CD4-positive, alpha-beta T cell treated with Interferon alpha-2 for 1 hour (primary cell): ENCODE measurements at regions not wholly inside any gene's neighbourhood (a gene's known extent, or its start where the extent isn't known, plus 50 kb on each side); places are given as distances from the start of the nearest gene placed in this dataset.

Source experiments
- DNase-seq, 2 donors: peaks; one replicate each; pipeline ENCODE4 v3.0.0-alpha.2; 2020 to 2022

DNA sequence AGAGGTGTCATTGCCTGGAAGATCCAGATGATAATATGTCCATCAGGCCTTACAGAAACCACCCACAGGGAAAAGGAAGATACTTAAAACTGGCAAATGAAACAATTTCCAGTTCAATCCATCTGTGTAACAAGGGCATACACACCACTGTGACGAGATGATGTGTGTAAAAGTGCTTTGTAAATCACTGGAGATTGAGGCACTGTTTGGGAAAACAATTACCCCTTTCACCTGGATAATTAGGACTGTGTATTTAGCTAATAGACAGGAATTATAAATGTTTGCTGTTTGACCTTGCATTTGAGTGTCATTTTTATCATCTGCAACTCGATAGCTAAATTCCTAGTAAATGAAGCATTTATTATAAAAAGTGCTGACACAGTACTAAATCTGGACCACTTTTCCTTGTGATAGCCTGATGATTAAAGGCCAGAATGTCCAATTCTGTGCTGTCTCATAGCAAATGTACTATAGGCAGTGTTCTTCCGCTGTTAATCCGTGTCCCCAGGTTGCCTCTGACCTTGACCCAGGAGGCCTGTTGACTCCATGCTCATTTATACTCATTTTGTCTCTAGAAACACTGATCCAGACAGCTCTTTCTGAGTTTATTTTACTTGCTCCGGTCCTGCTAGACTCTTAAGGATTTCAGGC is 105.8 kb downstream of the LACC1 start:
- DNase-seq: no peak

DNA sequence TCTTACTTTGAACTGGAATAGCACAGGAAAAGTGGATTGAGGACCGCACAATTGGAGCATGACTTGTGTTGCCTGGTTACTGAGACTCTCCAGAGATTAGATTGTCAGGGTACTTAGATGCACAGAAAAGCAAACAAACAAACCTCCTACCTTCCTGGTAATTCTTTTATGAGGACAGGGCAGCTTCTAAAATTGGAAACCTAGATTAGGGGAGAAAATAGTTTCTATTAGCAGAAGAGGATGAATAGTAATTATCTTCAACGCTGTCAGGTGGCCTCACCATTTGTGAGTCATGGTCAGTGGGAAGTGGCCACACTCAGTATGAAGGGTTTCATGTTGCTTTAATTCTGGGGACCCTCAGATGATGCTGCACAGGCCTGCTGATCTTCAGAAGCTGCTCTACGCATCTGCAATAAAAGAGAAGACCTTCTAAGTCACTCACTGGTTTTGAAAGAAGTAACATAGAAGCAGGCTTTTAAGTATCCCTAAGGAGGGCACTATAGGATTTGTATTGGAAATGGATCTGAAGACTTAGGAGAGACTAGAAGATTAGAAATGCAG is 106.8 kb downstream of the LACC1 start:
- DNase-seq: no peak

DNA sequence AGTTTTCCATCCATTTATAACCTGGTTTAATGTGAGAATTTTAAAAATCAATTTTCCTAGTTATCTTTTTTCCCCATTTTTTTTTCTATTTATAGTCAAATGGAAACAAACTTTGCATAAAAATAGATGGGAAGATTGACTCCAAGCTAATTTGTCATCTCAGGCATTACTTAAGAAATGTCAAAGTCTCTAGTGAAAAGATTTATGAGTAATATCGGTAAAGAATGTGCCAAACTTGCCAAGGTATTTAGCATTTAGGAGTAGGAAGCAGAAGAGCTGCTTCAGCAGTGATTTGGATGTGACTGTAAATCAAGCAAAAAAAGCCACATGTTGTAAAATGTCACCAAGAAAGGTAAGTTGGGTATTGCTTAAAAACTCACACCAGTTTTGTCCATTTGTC is 108.6 kb downstream of the LACC1 start:
- no peak for DNase-seq

DNA sequence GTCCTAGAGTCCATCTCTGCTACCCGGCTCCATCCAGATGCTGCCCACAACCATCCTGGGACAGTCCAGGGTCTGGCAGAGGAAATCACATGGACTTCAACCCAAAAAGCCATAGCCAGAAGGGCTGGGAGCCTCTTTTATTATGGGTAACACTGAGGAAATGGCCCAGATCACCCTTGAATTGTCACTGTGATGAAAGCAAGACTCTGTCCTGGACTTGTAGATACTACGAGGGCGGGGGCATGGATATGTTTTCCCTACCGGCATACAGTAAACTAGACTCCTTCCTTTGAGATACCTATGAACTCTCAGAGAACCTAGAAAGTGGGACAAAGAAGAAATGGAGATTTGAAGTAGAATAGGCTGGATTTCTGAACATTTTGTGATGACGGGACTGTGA is 110.3 kb downstream of the LACC1 start:
- no peak for DNase-seq

DNA sequence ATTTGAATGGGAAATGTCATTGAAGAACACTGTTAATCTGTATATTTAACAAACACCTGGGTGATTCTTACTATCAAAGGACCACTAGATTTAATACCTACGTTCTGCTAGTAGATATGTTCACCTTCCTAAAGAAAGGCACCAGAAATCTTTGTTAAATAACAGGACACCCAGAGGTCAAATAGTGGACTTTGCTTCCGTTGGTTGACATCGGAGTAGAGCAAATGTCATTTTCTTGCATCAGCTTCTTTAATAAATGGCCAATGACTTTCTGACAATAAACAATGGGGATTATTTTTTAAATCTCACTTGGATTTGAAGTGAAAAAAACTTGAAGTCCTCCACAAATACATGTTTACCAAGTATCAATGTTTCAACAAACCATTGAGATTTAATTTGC is 111.1 kb downstream of the LACC1 start:
- no peak for DNase-seq

DNA sequence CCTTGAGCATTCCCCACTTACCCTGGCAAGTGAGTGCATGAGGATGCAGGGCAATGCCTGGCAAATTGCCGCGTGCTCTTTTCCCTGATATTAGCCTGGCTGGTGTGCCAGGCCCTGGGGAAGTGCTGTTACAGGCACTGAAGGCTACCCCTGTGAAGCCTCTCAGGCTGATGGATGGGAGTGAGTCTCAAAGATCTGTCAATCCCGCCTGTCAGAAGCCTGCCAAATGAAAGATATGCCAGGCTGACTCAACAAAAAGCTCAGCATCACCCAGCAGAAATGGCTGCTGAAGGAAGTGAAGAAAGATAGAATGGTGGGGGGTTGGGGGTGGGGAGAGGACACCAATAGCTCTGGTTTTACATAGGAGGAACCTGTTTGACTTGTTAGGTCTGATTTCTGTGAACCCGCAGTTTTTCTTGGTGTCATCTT is 112.1 kb downstream of the LACC1 start:
- no peak for DNase-seq

DNA sequence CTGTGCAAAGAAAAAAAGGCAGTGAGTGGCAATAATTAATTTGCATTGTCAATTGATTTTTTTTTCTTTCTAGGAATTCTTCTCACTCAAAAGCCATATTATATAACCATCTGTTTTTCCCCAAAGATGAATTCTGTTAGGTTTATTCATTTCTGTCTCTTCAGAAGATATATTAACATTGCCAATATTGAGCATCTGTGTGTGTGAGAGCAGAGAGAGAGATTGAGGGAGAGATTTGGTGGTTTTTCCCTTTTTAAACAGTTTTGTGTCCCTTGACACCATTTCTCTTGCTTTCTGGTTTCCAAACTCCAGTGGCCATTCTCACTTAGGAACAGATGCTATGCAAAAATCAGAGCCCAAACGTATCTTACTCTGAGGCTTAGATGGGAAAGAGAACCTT is 112.5 kb downstream of the LACC1 start:
- no peak for DNase-seq

DNA sequence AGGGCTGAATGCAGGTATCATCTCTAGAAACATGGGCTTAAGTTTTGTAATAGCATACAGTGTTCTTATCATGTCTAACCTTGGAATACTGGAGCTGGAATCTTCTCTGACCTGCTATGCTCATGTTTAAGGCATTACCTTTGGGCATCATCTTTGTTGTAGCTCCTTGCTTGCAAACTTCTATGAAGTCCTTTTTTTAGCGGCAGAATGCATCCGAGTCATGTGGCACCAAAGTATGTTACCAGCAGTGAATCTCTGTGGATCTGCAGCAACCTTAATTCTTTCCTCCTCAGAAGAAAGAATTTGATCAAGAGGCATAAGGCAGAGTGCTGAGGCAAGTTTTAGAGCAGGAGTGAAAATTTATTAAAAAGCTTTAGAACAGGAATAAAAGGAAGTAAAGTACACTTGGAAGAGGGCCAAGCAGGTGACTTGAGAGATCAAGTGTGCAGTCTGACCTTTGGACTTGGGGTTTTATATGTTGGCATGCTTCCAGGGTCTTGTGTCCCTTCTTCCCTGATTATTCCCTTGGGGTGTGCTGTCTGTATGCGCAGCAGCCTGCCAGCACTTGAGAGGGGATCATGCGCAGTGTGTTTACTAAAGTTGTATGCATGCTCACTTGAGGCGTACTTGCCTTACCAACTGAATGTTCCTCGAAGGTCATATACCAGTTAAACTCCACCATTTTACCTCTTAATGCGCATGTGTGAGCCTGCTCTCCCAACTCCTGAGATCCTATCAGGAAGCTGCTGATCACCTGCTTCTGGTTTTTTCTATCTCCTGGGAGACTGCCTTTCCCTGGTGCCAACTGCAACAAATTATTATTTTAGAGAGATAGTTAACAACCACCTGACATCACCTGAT is 115.5 kb downstream of the LACC1 start:
- DNase-seq: no peak

DNA sequence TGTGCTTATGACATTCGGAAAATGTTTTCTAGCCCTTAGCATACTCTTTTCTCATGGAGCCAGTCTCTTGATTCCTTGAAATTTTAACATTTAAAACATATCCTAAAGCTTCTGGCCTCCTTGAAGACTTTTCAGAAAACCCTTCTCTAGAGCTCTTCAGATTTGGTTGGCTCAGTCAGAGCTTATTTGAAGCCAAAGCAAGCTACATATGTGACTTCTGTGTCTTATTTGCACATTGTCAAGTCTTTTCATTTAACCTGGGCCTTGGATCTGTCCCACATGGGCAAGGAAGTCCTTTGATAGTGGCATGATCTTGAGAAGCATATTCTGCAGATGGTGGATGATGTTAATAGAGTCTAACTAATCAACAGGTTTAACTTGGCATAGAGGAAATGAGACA is 116.5 kb downstream of the LACC1 start:
- DNase-seq: no peak

DNA sequence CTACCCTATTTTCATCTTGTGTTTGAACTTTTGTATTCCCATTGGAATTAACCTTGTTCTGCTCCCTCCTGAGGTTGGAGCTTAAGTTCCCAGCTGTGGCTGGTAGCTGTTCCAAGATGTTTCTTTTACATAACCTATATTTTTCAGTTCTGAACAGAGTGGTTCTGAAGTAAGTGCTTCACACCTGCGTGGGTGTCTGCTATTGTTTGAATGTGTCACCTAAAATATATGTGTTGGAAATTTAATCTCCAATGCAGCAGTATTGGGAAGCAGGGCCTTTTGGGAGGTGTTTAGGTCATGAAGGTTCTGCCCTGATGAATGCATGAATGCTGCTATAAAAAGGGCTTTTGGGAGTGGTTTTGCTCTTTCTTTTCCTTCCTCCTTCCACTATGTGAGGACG is 123.8 kb downstream of the LACC1 start:
- no peak for DNase-seq

DNA sequence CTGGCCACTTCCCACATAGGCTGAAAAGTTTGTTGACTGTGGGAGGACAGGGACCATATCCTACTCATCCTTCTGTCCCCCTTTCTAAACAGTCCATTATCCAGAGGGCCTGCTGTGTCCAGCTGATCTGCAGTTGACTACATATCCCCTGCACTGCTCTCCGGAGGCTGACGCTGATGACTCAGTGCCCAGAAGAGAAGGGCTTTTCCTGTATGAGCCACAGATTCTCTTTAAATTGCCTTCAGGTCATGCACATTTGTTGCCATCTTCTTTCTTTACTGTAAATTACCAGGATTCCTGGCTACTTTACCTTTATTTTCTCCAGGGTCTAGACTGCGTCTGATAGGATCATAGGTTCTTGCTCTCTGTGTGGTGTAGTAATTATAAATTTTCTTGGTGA is 125.2 kb downstream of the LACC1 start:
- no peak for DNase-seq

DNA sequence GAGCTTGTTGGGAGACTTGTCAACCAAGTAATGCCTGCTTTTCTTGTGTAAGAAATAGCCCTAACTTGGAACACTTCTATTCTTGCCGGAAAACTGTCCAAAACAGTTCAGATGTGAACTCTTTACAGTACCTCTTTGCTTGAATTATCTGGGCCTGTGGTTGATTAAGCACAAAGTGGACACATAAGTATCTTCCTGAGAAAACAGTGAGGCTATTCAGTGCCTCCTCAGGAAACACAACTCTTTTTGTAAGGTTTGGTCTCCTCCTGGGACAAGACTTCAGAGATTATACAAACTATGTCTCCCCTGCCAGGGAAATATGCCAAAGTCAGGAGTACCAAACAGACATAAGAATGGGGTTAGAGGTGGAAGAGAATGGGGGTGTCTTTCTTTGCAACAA is 127.7 kb downstream of the LACC1 start:
- DNase-seq: no peak

DNA sequence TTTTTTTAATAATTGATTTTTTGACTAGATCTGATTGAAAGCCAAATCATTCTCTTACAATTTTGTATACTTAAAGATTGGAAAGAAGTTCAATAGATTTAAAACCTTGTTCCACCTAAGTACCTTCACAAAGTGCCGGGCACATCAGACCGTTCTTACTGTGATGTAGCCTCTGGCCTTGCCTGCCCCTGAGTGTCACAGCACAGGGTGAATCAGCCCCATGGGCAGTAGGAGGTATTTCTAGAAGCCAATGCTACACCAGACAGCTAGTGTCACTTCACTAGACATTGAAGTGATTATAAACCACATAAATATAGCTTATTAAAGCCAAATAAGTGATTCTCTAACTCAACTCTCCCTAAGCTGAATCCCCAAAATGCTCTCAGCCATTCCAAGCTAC is 131.3 kb downstream of the LACC1 start:
- DNase-seq: no peak

DNA sequence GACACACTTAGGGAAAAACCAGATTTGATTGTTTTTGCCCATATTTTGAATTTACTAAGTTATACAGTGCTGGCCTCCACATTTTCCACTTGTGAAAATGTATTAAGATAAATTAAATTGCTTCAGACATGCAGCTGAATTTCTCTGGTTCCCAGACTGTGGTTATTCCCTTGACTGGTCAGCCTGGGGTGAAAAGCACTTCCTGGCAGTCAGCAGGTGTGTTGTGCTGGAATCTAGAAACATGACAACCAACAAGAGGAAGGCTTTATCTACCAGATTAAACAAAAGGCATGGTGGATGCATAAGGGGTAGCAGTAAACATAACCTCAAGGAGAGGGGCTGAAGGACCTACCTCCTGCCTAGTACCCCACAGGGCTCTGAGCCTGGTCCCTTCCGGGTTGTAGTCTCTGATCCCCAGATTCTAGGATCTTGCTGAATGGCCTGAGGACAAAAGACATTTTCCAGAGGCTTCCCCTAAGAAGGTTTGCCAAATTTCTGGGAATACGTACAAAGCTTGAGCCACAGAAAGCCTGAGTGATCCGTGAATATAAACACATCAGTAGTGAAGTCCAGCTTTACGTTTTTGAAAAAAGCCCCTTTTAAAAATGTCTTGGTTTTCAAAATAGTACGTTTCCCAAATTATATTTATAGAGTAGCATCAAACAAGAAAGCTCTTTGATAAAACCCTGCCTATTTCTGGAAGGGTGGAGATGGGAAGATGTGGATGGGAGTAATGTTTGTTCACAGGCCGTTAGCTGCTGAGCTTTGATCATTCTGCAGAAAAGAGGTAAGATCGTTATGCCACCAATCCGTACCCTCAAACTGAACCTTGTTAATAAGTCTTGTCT is 133.4 kb downstream of the LACC1 start:
- no peak for DNase-seq

DNA sequence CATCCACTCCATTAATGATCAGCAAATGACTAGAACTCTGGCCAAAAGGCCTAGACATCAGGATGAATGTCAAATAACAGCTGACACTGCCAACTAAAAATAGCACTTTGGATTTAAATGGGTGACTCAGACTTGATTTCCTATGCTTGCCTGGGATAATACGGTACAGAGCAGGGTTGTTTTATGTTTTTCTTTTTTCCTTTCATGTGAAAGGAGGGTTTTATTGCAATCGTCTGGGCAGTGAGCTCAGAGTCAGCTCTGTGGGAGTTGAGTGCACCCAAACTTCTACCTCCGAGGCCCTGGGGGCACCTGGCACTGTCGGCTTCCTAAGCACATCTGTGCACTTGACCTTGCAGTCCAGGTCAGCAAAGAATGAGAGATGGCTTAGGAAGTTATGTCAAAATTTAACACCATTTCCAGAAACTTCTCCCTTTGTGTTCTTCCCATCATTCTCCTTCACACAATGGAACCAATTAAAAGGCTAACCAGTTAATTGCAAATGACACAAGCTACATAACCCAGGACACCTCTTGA is 134.1 kb downstream of the LACC1 start:
- no peak for DNase-seq

DNA sequence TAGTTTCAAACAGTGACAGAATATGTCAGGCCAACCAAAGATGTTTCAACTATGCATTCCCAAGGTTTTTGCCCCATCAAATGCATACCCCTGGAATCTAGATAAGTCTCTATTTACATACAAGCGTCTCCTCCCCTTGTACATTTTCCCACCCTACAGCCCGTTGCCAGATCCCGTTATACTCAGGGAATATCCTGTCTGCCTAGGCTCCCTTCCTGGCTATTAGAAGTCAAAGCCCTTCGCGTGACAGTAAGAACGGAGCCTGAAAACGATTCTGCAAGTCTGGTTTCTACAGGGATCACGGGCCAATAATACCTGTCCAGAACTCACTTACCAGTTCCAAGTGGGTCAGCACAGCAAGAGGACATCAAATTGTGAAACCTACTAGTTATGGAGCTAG is 134.8 kb downstream of the LACC1 start:
- no peak for DNase-seq

DNA sequence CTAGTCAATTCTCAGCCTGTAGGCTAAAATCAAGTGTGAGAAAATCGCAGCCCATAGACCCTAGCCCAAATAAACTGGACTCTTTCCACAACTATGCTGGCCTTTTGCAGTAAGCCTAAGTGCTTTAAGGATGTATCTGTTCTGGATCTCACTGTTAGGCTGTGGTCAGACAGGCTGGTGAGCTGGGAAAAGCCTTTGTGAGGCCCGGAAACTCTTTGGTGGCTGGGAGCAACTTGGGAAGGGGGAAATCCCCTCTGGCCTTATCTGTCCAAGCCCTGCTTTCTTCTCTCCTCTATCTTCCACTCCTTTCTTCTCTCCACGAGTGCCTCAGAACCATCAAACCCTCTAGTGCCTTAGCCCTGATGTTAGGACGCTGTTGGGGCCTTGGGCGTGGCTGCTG is 135.4 kb downstream of the LACC1 start:
- DNase-seq: no peak

DNA sequence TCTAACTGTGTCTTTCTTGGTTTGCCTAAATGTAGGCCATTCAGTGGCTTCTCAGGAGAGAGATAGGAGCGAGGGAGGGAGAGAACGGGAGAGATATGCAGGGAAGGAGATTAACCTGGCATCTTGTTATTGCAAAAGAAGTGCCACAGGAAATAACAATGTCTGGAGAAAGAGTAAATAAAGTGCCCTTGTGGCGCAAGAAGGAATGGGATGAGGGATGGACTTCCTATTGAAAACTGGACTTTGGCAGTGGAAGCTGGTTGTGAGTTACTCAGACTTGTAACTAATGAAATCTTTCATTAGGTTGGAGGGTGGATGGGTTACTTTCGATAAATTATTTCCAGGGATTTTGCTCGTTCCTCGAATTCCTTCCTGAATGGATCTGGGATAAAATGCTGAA is 136.1 kb downstream of the LACC1 start:
- no peak for DNase-seq

DNA sequence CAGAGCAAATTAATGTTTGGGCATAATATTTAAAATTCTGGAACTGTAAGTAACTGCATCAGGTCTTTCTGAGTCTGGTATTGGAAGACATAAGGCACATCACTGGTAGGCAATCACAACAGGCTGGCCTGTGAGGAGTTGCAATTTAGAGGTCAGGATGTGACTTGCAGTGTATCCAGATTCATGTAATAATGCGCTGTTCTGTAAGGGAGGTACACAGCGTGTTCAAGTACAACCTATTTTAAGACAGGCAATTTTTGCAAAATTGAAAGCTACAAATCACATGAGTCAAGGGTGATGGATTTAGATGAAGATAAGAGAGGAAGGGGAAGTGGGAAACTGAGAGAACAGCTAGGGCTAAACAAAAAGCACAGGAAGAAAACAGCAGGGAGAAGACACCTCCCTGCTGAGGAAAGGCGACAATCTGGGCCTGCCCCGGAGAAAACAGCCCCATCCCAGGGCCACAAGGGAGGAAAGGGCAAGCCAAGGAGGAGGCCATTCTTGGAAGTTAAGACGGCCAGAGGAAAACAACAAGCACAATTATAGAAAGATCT is 138.1 kb downstream of the LACC1 start:
- no peak for DNase-seq

DNA sequence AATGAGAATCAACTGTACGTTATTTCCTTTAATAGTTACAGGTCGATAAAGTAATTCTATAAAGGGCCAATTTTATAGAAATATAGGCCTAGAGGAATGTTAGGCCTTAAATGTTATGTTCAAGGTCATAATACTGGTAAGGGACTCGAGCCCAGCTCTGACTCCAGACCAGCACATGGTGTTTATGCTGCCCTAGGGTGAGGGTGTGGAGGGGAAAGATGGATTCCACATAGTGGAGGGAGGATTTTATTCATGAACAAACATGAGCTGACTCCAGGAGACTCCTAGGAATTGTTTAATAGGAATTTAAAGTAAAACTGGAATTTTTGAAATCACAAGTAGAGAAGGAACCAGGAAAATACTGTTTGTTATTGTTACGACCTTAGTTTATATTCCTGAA is 139.9 kb downstream of the LACC1 start:
- DNase-seq: no peak

DNA sequence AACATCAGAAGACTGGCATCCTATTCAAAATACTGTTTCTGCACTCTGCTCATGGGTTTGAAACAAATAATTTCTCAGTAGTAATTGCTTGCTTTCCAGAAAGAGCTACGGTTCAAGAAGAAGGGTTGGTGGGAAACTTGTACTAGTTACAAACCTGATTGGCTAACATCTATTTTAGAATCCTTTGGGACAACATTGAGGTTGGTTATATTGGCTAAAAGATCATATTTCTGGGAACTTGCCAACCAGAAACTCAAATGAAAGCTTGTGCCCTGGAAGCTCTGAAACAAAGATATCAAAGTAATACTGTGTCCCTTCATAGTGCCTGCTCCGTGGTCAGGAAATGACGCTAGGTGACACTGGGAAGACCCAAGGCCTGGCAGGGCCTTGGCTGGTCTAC is 141.7 kb downstream of the LACC1 start:
- DNase-seq: no peak

DNA sequence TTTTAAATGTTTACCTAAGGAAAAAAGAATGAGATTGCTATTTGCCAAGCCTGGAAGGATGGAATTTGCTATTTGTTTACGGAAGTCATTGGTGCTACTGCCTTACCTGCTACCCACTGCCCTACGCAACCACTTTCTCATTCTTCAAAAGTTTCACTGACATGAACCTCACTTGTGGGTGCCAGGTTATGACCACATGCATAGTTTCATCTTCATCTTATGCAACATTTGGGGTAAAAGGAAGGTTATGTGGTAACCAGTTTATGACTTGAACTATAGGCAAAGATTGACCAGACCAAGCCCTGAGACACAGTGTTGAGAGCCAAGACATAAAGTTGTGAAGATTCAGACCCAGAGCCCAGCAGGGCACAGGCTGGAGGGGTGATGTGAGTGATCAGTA is 142.5 kb downstream of the LACC1 start:
- DNase-seq: no peak
